Vagina (tissue), 2 donors: ENCODE measurements at regions not wholly inside any gene's neighbourhood (a gene's known extent, or its start where the extent isn't known, plus 50 kb on each side); places are given as distances from the start of the nearest gene placed in this dataset.
"Not testable (repeated sequence)": the region's sequence is repeated elsewhere in the genome, so short reads cannot be mapped to it uniquely, and the experiment has no call there.

Source experiments
- DNase-seq, 2 donors: peaks; one replicate each; pipeline ENCODE4 v3.0.0-alpha.2; 2017; ENCODE audit errors: extremely low spot score in 2 of 2
- H3K27ac ChIP-seq: fragments of 200-600 bp; sonication (generic); one replicate; pipeline ENCODE4 v1.5.1; 2019
- H3K27me3 ChIP-seq: fragments of 200-600 bp; sonication (generic); one replicate; pipeline ENCODE4 v1.5.1; 2019
- H3K36me3 ChIP-seq, 2 donors: fragments of 200-600 bp; sonication (generic); one replicate each; pipeline ENCODE4 v1.5.1; 2017 to 2019
- H3K4me1 ChIP-seq: fragments of 200-600 bp; sonication (generic); one replicate; pipeline ENCODE4 v1.5.1; 2019
- H3K4me3 ChIP-seq, 2 donors: fragments of 200-600 bp; sonication (generic); 1 replicate in 1 of 2; 2 replicates in 1 of 2; pipeline ENCODE4 v1.5.1; 2016 to 2019
- H3K9me3 ChIP-seq: fragments of 200-600 bp; sonication (generic); one replicate; pipeline ENCODE4 v1.5.1; 2019
- POLR2A ChIP-seq, 2 donors: fragments of 450-650 bp; IDR thresholded peaks; one replicate each; pipeline ENCODE4 v1.6.1; 2017; ENCODE audit warnings: antibody characterized with exemption in 2 of 2, mild to moderate bottlenecking in 2 of 2, moderate library complexity in 2 of 2
- POLR2AphosphoS5 ChIP-seq, 2 donors: sonication (generic); formaldehyde crosslinking; IDR thresholded peaks; one replicate each; pipeline ENCODE4 v1.9.0; 2017; ENCODE audit warnings: antibody characterized with exemption in 2 of 2, mild to moderate bottlenecking in 2 of 2, low read depth in 1 of 2; ENCODE audit not compliant: insufficient read depth in 1 of 2
- intact Hi-C: fragments of 100-400 bp; cut with DNase I; formaldehyde crosslinking; loops from one replicate; pipeline ENCODE4 v1.15.1; 2023
- TF ChIP-seq, protein P1 (sequence below), 3 experiments: fragments of 450-650 bp in 2 of 3; fragments of 200-600 bp in 1 of 3; sonication (generic) in 1 of 3; IDR thresholded peaks; one replicate each; pipeline ENCODE4 v1.5.1; 2017 to 2019; ENCODE audit warnings: antibody characterized with exemption in 3 of 3, mild to moderate bottlenecking in 2 of 3, moderate library complexity in 2 of 3

- Histone ChIP-seq H3K27ac (no peak overlapping the region), H3K4me3 (no peak overlapping the region), H3K4me1 (no peaks in the 10 kb centered on the region), H3K27me3 (no peaks in the 10 kb centered on the region), H3K9me3 (no peaks in the 10 kb centered on the region), H3K36me3 (no peaks in the 10 kb centered on the region)
- TF ChIP-seq, protein P1, sequence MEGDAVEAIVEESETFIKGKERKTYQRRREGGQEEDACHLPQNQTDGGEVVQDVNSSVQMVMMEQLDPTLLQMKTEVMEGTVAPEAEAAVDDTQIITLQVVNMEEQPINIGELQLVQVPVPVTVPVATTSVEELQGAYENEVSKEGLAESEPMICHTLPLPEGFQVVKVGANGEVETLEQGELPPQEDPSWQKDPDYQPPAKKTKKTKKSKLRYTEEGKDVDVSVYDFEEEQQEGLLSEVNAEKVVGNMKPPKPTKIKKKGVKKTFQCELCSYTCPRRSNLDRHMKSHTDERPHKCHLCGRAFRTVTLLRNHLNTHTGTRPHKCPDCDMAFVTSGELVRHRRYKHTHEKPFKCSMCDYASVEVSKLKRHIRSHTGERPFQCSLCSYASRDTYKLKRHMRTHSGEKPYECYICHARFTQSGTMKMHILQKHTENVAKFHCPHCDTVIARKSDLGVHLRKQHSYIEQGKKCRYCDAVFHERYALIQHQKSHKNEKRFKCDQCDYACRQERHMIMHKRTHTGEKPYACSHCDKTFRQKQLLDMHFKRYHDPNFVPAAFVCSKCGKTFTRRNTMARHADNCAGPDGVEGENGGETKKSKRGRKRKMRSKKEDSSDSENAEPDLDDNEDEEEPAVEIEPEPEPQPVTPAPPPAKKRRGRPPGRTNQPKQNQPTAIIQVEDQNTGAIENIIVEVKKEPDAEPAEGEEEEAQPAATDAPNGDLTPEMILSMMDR (IDR thresholded peaks at IDR 0.05) = no peak
- TF ChIP-seq POLR2A (IDR thresholded peaks at IDR 0.05) (no peak), POLR2AphosphoS5 (IDR thresholded peaks at IDR 0.05; ENCODE audit: insufficient read depth in 1 of 2, low read depth in 1 of 2) (no peak)
- DNase-seq = no peak
- intact Hi-C loops = no loop called here
Observed at GRCh38 chr14:34160619-34161018, 209.7 kb upstream of the EGLN3 start.

- Histone ChIP-seq H3K9me3 (no peaks in the 10 kb centered on the region), H3K27me3 (no peaks in the 10 kb centered on the region), H3K27ac (no peak overlapping the region), H3K4me1 (no peaks in the 10 kb centered on the region), H3K36me3 (no peaks in the 10 kb centered on the region), H3K4me3 (no peak overlapping the region)
- TF ChIP-seq POLR2A (IDR thresholded peaks at IDR 0.05) (no peak), POLR2AphosphoS5 (IDR thresholded peaks at IDR 0.05; ENCODE audit: insufficient read depth in 1 of 2, low read depth in 1 of 2) (no peak)
- TF ChIP-seq, protein P1 (IDR thresholded peaks at IDR 0.05) = no peak
- no peak for DNase-seq
- intact Hi-C loops = no loop called here
Observed at GRCh38 chr14:34157651-34158050, 206.8 kb upstream of the EGLN3 start.

DNA sequence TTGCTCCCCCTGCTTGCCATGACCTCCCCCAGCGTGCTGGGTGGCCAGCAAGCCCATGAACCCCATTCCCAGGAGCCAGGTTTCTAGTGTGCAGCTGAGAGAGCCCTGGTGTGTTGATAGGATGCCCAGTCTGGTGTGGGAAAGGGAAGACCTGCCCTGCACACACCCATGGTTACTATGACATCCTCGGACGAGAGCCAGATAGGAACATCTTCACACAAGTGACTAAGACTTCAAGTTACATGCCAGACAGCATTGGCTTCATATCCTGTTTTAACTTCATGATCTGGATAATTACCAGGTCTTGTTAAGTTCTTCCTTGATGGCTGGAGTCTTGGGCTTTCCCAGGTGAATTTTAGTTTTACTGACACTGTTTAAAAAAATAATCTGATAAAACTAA, 196.6 kb upstream of the EGLN3 start:
- no peaks in the 10 kb centered on the region for H3K27me3 ChIP-seq
- TF ChIP-seq POLR2A (IDR thresholded peaks at IDR 0.05) (no peak), POLR2AphosphoS5 (IDR thresholded peaks at IDR 0.05; ENCODE audit: insufficient read depth in 1 of 2, low read depth in 1 of 2) (no peak)
- TF ChIP-seq, protein P1 (IDR thresholded peaks at IDR 0.05) = no peak
- no peak for DNase-seq
- intact Hi-C loops = no loop called here
- no peak overlapping the region for H3K4me3 ChIP-seq
- H3K36me3 ChIP-seq = no peaks in the 10 kb centered on the region
- no peaks in the 10 kb centered on the region for H3K4me1 ChIP-seq
- no peak overlapping the region for H3K27ac ChIP-seq
- no peaks in the 10 kb centered on the region for H3K9me3 ChIP-seq

GRCh38 chr14:34140127-34140526, 189.3 kb upstream of the EGLN3 start:
- DNase-seq, H3K9me3 ChIP-seq, H3K27me3 ChIP-seq, H3K36me3 ChIP-seq, H3K4me3 ChIP-seq, intact Hi-C loops, H3K27ac ChIP-seq: not testable (repeated sequence)
- peaks cover 12% of the 10 kb centered on the region for H3K4me1 ChIP-seq

DNA sequence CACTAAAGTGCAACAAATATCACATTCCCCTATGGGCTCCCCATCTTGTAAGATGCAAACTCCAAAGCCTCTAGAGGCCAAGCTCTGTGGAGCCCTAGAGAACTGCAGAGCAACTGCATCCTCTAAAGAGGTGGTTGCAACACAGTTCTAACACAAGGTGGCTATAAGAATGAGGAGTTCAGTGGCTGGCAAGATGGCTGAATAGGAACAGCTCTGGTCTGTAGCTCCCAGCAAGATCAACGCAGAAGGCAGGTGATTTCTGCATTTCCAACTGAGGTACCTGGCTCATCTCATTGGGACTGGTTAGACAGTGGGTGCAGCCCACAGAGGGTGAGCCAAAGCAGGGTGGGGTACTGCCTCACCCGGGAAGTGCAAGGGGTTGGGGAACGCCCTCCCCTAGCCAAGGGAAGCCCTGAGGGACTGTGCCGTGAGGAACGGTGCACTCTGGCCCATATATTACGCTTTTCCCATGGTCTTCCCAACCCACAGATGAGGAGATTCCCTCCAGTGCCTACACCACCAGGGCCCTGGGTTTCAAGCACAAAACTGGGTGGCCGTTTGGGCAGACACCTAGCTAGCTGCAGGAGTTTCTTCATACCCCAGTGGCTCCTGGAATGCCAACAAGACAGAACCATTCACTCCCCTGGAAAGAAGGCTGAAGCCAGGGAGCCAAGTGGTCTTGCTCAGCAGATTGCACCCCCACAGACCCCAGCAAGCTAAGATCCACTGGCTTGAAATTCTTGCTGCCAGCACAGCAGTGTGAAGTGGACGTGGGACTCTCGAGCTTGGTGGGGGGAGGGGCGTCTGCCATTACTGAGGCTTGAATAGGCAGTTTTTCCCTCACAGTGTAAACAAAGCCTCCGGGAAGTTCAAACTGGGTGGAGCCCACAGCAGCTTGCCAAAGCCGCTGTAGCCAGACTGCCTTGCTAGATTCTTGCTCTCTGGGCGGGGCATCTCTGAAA, 188.6 kb upstream of the EGLN3 start:
- intact Hi-C loops, H3K36me3 ChIP-seq, H3K27me3 ChIP-seq, DNase-seq, H3K27ac ChIP-seq, H3K4me3 ChIP-seq, H3K9me3 ChIP-seq: not testable (repeated sequence)
- TF ChIP-seq POLR2AphosphoS5 (IDR thresholded peaks at IDR 0.05; ENCODE audit: insufficient read depth in 1 of 2, low read depth in 1 of 2) = peak in 1 of 2 donors; percentile 39
- peaks cover 12% of the 10 kb centered on the region for H3K4me1 ChIP-seq

GRCh38 chr14:34138175-34138574, 187.3 kb upstream of the EGLN3 start:
- H3K36me3 ChIP-seq = no peaks in the 10 kb centered on the region
- peaks cover 12% of the 10 kb centered on the region for H3K4me1 ChIP-seq
- H3K4me3 ChIP-seq = no peak overlapping the region
- no peak for DNase-seq
- no peaks in the 10 kb centered on the region for H3K27me3 ChIP-seq
- no peak overlapping the region for H3K27ac ChIP-seq
- TF ChIP-seq, protein P1 (IDR thresholded peaks at IDR 0.05) = no peak
- TF ChIP-seq POLR2AphosphoS5 (IDR thresholded peaks at IDR 0.05; ENCODE audit: insufficient read depth in 1 of 2, low read depth in 1 of 2) (no peak), POLR2A (IDR thresholded peaks at IDR 0.05) (no peak)
- H3K9me3 ChIP-seq = no peaks in the 10 kb centered on the region
- intact Hi-C loops = no loop called here
